Bronchial epithelial cell (primary cell): ENCODE measurements at regions not wholly inside any gene's neighbourhood (a gene's known extent, or its start where the extent isn't known, plus 50 kb on each side); places are given as distances from the start of the nearest gene placed in this dataset.
"Not testable (repeated sequence)": the region's sequence is repeated elsewhere in the genome, so short reads cannot be mapped to it uniquely, and the experiment has no call there.

ENCODE experiments used
- DNase-seq: peaks from one replicate; pipeline ENCODE4 v3.0.0-alpha.2; 2010; ENCODE audit warnings: low read depth
- FAIRE-seq: peaks from 2 replicates; lab custom pipeline; 2011; peaks lifted over from hg19 to GRCh38; lab: Jason Lieb, UNC
- H3K27me3 ChIP-seq: 2 replicates; pipeline ENCODE4 v1.5.1; 2011; ENCODE audit warnings: low read length; ENCODE audit not compliant: control insufficient read depth, insufficient read depth
- H3K36me3 ChIP-seq: 2 replicates; pipeline ENCODE4 v1.5.1; 2011; ENCODE audit warnings: low read length; ENCODE audit not compliant: control insufficient read depth, insufficient read depth
- H3K4me3 ChIP-seq: 2 replicates; pipeline ENCODE4 v1.5.1; 2011; ENCODE audit warnings: mild to moderate bottlenecking, low read depth, low read length, control low read depth

GRCh38 chr2:89205153-89205552, 513.7 kb downstream of the RPIA start:
- H3K27me3 ChIP-seq, DNase-seq, H3K36me3 ChIP-seq, H3K4me3 ChIP-seq: not testable (repeated sequence)
- peak; percentile 68 for FAIRE-seq

GRCh38 chr2:89208144-89208932, 516.9 kb downstream of the RPIA start:
- H3K27me3 ChIP-seq, H3K36me3 ChIP-seq, FAIRE-seq, H3K4me3 ChIP-seq: not testable (repeated sequence)
- DNase-seq, result peak; percentile 56

GRCh38 chr2:89213151-89213550, 521.7 kb downstream of the RPIA start:
- H3K27me3 ChIP-seq, H3K4me3 ChIP-seq, FAIRE-seq, H3K36me3 ChIP-seq: not testable (repeated sequence)
- peak; percentile 29 for DNase-seq

GRCh38 chr2:89213811-89214210, 522.3 kb downstream of the RPIA start:
- FAIRE-seq, H3K36me3 ChIP-seq, H3K4me3 ChIP-seq, H3K27me3 ChIP-seq, DNase-seq: not testable (repeated sequence)

- H3K36me3 ChIP-seq, H3K4me3 ChIP-seq, H3K27me3 ChIP-seq, DNase-seq: not testable (repeated sequence)
- peak; percentile 70 for FAIRE-seq
These were observed 530.0 kb downstream of the RPIA start for GRCh38 chr2:89221474-89221873.

- DNase-seq, result not testable (repeated sequence)
These were observed 530.7 kb downstream of the RPIA start for GRCh38 chr2:89222063-89222732.

GRCh38 chr2:89224803-89225202, 533.3 kb downstream of the RPIA start:
- DNase-seq, FAIRE-seq: not testable (repeated sequence)

More at GRCh38 chr2:89222063-89222732, 530.7 kb downstream of the RPIA start:
- H3K4me3 ChIP-seq, H3K36me3 ChIP-seq, FAIRE-seq, H3K27me3 ChIP-seq: not testable (repeated sequence)

GRCh38 chr2:89229979-89230378, 538.5 kb downstream of the RPIA start:
- FAIRE-seq, H3K36me3 ChIP-seq, H3K27me3 ChIP-seq, H3K4me3 ChIP-seq, DNase-seq: not testable (repeated sequence)

More at GRCh38 chr2:89224803-89225202, 533.3 kb downstream of the RPIA start:
- H3K36me3 ChIP-seq, H3K4me3 ChIP-seq, H3K27me3 ChIP-seq: not testable (repeated sequence)

GRCh38 chr2:89231241-89231640, 539.8 kb downstream of the RPIA start:
- not testable (repeated sequence) for FAIRE-seq, H3K27me3 ChIP-seq, H3K36me3 ChIP-seq, H3K4me3 ChIP-seq, DNase-seq

- not testable (repeated sequence) for H3K36me3 ChIP-seq, H3K27me3 ChIP-seq, H3K4me3 ChIP-seq, DNase-seq
- FAIRE-seq, result peak; percentile 23
These were observed 542.5 kb downstream of the RPIA start for GRCh38 chr2:89233931-89234330.

- DNase-seq, H3K27me3 ChIP-seq, FAIRE-seq: not testable (repeated sequence)
These were observed 543.5 kb downstream of the RPIA start for GRCh38 chr2:89234818-89235466.

GRCh38 chr2:89236832-89237450, 545.5 kb downstream of the RPIA start:
- H3K4me3 ChIP-seq, H3K36me3 ChIP-seq, H3K27me3 ChIP-seq, DNase-seq, FAIRE-seq: not testable (repeated sequence)

More at GRCh38 chr2:89234818-89235466, 543.5 kb downstream of the RPIA start:
- H3K4me3 ChIP-seq, H3K36me3 ChIP-seq: not testable (repeated sequence)

GRCh38 chr2:89237783-89238182, 546.3 kb downstream of the RPIA start:
- not testable (repeated sequence) for H3K4me3 ChIP-seq, DNase-seq, H3K36me3 ChIP-seq, H3K27me3 ChIP-seq
- FAIRE-seq, result peak; percentile 50
